NOMO-1 (cell line): ENCODE measurements at regions not wholly inside any gene's neighbourhood (a gene's known extent, or its start where the extent isn't known, plus 50 kb on each side); places are given as distances from the start of the nearest gene placed in this dataset.

ENCODE experiments used
- DNase-seq, 2 experiments: peaks; one replicate each; lab custom pipeline; 2025; ENCODE audit not compliant: unreplicated experiment in 2 of 2; lab: John Stamatoyannopoulos, UW

DNA sequence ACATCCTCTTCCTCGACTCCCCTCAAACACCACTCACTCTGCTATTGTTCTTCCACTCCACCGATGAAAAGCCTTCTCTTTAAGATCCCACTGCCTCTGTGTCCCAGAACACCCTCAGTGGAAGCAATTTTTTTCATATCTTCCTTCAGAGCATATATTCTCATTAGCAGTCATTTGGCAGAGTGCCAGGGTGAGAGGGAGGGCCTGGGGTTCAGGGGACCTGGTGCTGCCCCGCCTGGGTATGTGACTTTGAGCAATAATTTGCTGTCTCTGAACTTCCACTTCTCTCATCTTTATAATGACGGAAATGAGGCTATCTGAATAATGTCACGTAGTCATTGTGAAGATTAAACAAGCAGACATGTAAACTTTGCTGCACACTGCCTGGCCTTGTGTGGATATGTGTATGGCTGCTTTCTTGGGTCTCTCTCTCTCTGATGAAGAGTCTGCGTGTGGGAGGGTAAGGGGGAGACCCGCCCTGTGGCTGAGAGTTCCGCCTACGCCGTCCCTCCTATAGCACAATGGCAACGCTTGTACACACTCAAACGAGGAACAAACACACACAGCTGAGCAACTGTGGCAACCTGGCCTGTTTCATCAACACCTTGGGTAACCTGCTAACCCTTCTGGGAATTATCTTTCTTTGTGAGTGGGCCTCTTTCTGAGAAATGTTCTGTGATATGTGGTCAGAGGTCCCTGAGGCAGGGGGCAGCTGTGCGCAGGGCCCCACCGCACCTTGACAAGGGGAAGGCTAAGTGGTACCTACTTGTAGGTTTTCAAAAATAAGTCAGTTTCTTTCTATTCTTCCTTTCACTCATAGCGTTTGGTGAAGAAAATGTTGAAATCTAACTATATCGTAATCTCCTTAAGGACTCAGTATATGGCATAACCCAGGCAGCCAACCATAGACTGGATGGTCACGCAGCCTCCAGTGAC, 369.8 kb downstream of the SV2B start:
- no peak for DNase-seq

DNA sequence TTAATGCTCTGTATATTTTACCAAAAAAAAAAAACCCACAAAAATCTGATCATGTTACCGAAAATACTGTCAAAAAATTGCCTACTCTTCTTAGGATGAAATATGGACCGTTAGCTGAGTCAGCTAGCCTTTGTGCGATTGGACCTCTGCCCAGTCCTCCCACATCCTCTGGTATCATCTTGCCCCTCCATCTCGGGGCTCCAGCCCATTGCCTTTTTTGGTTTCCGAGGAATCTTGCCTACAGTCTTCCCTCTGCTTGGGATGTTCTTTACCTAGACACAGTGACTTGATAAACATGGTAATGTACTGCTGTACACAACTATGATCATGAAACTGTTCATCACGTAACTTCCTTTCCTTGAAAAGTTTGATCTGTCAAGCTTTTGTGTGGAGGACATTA, 371.4 kb downstream of the SV2B start:
- DNase-seq = no peak

DNA sequence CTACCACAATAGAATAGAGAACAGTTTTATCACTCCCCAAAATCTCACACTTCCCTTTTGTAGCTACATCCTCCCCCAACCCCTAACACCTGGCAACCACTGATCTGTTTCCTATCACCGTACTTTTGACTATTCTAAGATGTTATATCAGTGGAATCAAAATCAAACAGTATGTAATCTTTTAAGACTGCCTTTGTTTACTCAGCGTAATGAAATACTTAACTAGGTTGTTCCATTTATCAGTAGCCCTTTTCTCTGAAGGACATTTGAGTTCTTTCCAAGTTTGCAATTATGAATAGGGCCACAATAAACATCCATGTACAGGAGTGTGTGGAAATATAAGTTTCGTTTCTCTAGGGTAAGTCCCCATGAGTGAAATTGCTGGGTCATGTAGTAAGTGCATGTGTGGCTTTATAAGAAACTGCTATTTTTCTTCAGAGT, 372.3 kb downstream of the SV2B start:
- no peak for DNase-seq

DNA sequence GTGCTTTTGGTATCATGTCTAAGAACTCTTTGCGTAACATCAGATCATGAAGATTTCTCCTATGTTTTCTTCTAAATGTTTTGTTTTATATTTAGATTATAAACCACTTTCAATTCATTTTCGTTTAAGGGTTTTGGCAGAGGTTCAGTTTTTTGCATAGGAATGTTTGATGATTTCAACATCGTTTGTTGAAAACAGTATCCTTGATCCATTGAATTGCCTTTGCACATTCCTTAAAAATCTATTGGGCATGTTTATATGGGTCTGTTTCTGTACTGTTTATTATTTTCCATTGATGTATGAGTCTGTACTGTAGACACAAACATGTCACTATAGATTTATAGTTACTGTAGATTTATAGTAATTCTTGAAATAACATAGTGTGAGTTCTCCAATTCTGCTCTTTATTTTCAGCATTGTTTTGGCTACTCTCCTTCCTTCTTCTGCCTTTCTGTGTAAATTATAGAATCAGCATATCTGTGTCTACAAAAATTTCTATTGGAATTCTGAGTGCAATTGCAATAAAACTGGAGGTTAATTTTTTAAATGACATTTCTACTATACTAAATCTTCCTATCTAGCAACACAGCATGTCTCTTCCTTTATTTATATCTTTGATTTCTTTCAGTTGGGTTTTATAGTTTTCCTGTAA, 374.0 kb downstream of the SV2B start:
- DNase-seq = no peak

DNA sequence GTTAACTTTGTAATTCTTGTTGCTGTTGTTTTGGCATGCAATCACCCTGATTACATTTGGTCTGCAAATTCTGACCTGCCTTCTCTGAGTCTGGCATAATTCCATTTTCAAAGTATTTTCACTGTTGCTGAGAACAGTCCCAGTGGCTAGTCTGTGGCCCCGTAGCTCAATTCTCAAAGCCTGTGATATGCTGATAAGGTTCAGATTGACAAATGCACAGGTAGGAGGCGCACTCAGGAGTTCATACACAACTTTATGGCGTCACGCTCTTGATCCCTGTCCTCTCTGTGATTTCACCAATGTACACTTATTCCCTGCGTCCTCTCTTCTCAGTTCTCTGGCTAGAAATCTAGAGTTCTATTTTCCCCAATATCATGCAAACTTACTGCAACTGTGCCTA, 376.6 kb upstream of the SLCO3A1 start:
- no peak for DNase-seq

DNA sequence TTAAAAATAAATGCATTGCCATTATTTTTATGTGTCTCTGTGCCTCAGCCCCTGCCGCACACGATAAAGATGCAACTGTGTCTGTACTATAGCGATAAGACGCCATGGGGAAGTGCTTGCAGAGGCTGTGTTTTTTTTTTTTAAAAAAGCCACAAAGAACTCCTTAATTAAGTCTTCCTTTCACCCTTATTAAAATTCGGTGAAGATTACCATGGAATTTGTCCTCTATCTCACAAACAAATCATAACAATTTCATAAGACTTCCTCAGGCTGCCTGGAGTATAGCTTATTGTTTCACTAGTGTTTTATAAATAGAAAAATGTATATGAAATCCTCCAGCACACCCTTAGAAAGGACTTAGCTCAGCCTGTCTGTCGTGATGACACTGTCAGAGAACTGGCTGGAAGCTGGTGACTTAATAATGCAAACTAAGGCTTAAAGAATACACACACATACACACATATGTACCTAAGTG, 374.8 kb upstream of the SLCO3A1 start:
- DNase-seq = no peak

DNA sequence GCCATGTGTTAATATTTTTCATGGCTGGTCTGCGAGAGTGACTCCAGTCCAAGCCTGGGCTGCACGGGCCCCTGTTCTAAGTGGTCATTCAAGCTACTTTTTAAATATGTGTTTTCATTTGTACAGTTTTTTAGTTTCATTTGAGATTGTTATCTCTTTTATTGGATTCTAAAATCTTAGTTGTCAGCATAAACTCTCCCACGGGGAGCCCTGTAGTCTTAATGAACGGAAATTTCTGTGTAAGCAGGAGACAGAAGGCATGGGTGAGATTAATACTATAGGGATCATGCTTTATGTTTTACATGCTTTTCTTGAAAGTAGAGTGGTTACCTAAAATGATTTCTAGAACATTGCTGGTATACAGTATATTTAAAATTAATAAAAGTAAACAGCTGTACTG, 373.1 kb upstream of the SLCO3A1 start:
- DNase-seq = no peak

DNA sequence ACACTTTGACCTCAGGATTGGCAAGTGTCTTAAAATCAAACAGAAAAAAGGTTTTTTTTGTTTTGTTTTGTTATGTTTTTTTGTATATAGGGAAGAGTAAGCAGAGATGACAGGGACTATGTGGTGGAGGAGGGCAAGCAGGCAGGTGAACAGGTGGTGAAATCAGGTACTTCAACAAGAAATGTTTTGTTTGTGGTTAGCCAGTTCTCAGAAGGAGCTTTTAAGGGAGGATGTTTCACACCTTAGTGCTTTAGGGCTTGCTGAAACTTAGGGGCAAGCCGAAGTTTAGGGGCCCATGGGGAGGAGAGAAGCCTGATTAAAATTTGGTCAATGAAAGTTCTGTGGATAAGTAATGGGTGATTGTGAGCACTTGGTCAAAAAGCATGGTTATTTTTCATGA, 370.7 kb upstream of the SLCO3A1 start:
- no peak for DNase-seq

DNA sequence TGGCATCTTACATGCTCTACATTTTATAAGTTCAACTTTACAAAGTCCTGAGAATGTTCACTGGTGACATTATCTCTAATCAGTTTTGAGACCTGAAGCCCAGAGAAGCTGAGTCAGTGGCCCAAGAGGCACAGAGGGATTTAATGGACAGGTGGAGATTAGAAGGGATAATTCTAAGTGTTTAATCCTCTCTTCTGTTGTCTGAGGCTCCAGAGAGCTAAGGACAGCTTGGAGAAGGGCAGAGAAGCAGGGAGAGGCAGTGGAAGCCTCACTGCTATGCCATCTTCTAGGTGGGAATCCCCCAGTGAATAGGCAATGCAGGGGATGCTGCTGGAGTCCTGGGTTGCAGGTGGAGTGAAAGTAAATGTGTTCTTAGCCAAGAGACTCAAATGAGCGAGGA, 369.4 kb upstream of the SLCO3A1 start:
- no peak for DNase-seq

DNA sequence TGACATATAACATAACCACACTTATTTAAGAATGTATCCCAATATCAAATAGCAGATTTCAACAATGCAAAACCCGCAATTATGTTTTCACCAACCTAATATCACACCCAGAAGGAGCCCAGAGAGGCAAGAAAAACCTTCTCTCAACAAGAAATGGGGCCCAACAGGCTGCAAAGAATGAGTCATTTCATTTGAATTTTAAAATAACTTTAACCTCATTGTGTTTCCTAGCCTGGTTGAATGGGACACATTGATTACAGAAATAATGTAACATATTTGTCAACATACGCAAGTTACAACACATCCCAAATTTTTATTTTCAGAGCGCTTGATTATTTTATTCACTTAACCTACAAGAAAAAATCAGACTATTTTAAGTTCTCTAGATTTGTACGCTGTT, 365.1 kb upstream of the SLCO3A1 start:
- DNase-seq = no peak

DNA sequence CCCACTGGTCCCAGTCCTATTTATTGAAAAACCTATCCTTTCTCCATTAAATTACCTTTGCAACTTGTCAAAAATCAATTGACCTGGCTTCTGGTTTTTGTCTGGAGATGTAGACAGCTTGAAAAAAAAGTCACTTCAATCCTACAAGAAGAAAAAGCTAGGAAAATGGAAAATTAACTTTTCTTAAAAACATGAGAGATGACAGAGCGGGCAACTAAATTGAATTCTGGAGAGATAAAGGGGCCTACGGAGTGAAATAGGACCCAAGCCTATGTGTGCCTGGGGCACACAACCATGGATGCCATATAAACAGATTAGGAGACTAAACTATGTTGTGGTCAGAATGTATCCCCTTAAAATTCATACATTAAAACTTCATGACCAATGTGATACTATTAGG, 363.3 kb upstream of the SLCO3A1 start:
- DNase-seq = no peak

DNA sequence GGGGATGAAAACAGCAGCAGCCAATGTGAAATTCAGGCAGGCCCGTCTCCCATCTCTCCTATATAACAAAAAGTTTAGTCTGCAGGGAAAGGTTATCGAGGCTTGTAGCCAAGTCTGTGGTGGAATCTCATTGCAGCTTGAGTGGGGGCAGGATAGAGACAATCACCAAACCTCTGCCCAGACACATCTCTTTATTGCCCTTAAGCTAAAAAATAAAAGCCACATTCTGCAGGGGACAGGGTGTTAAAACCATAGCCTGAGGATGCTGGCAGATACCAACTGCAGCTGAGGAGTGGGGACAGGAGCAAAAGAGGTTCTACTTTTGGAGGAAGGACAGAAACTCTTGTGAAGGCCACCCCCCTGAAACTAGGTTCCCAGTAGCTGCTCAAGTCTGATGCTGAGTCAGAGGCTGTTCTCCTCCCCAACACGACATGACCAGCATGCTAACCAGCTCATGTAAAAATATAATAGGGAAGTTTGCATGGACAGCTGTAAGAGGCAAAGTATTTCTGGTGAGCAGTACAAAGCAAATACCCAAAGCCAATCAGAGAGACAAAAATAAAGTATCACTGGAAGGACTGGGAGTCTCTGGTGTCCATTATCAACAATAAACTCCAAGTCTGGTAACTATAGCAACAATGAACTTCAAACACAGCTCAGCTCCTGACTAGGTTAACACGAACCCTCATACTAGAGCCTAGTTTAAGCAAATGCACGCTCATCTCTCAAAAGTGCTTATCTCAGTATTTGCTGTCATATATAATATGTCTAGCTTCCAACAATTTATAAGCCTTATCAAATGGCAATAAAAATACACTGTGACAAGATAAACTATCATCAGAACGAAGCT, 362.2 kb upstream of the SLCO3A1 start:
- DNase-seq = no peak

DNA sequence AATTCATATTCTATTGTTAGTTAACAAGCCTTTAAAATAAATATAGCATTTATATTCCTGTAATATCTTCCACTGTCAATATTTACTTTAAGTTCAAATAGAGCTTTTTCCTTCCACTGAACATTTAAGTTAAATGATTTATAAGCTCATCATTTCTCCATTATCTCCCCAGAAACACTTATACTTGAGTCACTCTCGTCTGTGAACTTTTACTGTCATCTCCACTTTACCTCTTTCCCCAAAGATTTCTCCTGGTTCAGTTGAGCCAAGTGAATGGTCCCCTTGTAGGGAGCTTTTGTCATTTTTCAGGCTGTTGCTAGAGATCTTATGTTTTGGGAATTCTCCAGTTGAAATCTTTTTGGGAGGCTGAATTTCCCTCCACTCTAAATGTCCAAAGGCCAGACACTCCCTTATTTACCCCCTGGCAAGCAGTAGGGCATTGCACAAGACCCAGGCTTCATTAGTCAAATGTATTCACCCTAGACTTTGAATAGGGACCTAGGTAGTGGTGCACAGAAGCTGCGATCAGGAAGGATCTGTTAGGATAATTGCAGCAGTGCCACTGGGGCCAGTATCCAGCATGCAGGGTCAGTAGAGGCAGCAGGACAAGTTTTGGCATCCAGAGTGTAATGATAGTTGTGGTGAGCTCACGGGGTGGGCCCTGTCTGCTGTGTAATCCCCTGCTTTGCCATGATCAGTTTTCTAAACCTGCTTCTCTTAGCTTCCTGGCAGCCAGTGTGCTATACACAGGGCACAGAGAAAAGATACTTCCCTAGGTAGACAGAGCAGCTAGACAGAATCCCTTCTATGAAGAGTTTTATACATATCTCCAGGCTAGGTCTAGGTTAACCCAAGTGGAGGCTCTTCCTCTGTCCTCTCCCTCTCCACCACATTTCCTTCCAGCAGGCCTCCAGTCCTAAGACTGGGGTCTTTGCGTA, 356.5 kb upstream of the SLCO3A1 start:
- no peak for DNase-seq

DNA sequence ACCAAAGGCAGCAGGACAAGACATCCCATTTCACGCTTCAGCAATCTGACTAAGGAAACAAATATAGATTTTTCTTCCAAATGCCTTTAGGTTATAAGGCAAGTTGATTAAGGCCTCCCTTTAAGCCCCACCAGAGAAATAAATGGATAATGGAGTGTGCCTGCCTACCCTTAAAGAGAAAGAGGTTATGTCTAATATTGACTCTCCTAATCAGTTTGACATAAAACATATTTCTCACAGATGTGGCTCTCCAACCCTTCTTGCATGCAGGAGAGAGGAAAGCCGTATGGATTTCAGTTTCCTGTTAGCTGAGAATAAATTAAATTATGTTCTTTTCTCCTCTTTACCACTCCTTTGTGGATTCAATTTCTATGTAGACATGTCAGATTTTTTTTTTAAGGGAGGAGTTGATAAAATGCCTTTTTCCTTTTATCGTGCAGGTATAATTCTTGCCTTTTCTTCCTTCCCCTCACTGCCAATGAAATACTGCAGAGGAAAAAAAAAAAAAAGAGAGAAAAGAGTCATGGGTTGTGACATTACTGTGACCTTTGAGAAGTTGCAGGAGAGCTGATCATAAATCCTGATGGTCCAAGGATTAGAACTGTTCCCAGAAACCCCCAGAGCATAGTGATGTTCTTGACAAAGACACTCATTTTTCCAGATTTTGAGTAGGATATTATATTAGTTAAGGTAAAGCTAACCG, 355.3 kb upstream of the SLCO3A1 start:
- no peak for DNase-seq

DNA sequence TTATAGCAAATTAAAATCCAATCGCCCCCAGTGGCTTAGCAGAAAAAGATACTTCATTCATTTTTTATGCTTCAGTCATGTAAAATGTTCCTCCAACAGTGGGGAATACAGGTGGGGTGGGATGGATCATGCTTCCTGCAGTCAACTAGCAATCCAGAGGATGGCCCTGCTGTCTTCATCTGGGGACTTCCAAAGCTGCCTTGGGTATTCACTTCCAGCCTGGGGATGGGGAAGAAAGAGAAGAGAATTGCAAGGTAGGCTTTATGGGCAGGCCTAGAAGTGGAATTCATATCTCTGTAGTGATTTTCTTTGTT, 354.8 kb upstream of the SLCO3A1 start:
- DNase-seq = no peak

DNA sequence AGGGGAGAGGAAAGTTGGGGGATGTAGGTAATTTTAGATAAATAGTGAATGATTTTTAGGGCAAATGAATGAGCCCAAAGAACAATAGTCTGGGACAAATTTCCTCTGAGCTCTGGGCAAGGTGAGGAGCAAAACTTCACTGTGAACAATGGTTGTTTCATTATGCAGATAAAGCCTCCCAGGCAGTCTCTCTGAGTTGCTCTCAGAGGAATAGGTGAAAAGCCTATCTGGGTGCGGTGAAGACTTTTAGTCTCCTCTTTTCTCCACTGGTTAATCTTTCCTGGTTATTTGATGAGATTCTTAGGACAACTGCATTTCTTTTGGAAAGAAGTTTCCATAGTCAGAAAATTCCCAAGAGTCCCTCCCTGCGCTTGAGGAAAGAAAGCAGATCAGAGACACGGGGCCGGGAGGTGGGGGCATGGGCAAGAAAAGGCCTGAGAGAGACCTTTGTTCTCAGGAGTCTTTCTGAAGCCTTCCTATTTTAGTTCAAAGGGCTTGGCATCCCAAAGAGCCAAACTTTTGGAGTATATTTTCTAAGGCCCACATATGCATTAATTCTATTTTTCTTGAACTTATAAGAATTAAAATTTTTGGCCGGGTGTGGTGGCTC, 353.6 kb upstream of the SLCO3A1 start:
- DNase-seq = no peak

DNA sequence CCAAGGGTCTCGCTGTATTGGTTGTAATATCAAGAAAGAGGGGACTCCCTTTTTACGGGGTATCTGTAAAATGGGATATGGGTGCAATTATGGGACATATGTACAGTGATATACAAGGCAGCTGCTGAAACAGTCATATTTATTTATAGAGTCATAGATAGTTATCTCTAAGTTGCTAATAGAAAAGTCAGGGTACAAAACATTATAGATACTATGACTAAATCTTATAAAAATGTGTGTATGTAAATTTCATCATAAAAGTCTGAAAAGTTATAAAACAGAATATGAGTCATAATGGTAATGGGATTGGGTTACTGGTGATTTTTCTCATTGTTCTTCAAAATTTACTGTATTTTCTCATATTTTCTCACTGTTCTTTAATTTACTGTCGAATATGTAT, 344.9 kb upstream of the SLCO3A1 start:
- no peak for DNase-seq

DNA sequence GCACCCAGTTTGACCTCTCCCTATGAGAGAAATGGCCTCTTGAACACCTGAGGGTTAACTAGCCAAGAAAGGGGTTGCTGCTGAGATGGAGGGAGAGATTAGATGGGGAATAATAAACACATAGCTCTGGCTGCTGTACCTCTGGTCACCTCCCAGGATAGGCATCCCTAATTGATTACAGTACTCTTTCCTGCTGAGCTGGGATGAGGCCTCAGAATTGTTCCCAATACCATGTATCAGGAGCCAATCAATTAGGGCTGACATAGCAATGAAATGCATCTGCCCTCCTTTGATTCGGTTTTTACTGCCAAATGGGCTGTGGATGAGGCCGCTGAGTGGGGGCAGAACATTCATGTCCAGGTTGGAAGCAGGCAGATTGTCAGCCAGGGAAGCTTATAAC, 339.4 kb upstream of the SLCO3A1 start:
- no peak for DNase-seq

DNA sequence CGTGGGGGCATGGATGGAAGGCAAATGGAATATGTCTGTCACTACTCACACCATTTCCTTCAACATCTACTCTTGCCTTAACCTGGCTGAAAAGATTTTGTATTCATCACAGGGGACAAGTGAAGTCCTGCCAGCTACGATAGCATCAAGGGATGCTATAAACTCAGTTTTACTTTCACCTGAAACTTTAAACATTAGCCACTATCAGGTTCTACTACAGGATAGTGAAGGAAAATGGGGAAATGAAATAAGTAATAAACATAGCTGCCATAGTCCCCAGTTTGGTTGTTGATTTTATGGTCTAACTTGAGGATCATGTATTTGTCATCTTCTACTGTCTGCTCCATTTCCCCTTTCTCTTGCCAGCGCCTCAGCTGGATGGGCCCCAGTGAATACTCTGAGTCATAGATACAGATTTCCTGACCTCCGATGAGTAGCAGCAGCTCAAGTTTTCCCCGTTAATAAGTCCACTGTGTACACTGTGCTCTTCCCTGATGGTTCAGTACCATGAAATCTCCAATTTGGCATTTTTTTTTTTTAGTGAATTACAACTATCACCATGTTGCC, 338.2 kb upstream of the SLCO3A1 start:
- peak; percentile 7 to 42 for DNase-seq
